BLaER1 (cell line): ENCODE measurements at regions not wholly inside any gene's neighbourhood (a gene's known extent, or its start where the extent isn't known, plus 50 kb on each side); places are given as distances from the start of the nearest gene placed in this dataset.

Experiments used
- H3K27ac ChIP-seq: shearing (Covaris generic); formaldehyde crosslinking; 2 replicates; pipeline ENCODE4 v1.8.1; 2022
- H3K27me3 ChIP-seq: shearing (Covaris generic); formaldehyde crosslinking; 2 replicates; pipeline ENCODE4 v1.8.1; 2022
- H3K36me3 ChIP-seq: shearing (Covaris generic); formaldehyde crosslinking; 2 replicates; pipeline ENCODE4 v1.8.1; 2022
- H3K4me1 ChIP-seq: shearing (Covaris generic); formaldehyde crosslinking; 2 replicates; pipeline ENCODE4 v1.8.1; 2022
- H3K4me2 ChIP-seq: shearing (Covaris generic); formaldehyde crosslinking; 2 replicates; pipeline ENCODE4 v1.8.1; 2022
- H3K4me3 ChIP-seq: shearing (Covaris generic); formaldehyde crosslinking; 2 replicates; pipeline ENCODE4 v1.8.1; 2022
- H3K9ac ChIP-seq: shearing (Covaris generic); formaldehyde crosslinking; 2 replicates; pipeline ENCODE4 v1.8.1; 2022
- H3K9me3 ChIP-seq: shearing (Covaris generic); formaldehyde crosslinking; 2 replicates; pipeline ENCODE4 v1.8.1; 2022
- H4K20me1 ChIP-seq: shearing (Covaris generic); formaldehyde crosslinking; 2 replicates; pipeline ENCODE4 v1.8.1; 2022
- Cebpa-rat ChIP-seq: shearing (Covaris generic); IDR thresholded peaks from 2 replicates; pipeline ENCODE4 v1.8.1; 2022

- H3K9ac ChIP-seq, result no peak overlapping the region
- no peak overlapping the region for H3K4me3 ChIP-seq
- no peaks in the 10 kb centered on the region for H4K20me1 ChIP-seq
- no peak for TF ChIP-seq Cebpa-rat
- no peaks in the 10 kb centered on the region for H3K27me3 ChIP-seq
- H3K4me2 ChIP-seq, result no peak overlapping the region
- H3K27ac ChIP-seq, result no peak overlapping the region
- no peaks in the 10 kb centered on the region for H3K9me3 ChIP-seq
- no peaks in the 10 kb centered on the region for H3K4me1 ChIP-seq
- no peaks in the 10 kb centered on the region for H3K36me3 ChIP-seq
These were observed 688.6 kb upstream of the TENM4 start for GRCh38 chr11:80129396-80129795.

- Histone ChIP-seq H3K4me3 (no peak overlapping the region), H3K4me2 (no peak overlapping the region), H3K4me1 (no peaks in the 10 kb centered on the region), H3K36me3 (no peaks in the 10 kb centered on the region), H3K27ac (no peak overlapping the region), H3K27me3 (no peaks in the 10 kb centered on the region), H3K9ac (no peak overlapping the region), H3K9me3 (no peaks in the 10 kb centered on the region), H4K20me1 (no peaks in the 10 kb centered on the region)
- no peak for TF ChIP-seq Cebpa-rat
These were observed 681.4 kb upstream of the TENM4 start for GRCh38 chr11:80122211-80122610.

- H3K4me3 ChIP-seq, result no peak overlapping the region
- H3K9ac ChIP-seq, result no peak overlapping the region
- H3K27me3 ChIP-seq, result no peaks in the 10 kb centered on the region
- no peaks in the 10 kb centered on the region for H3K36me3 ChIP-seq
- TF ChIP-seq Cebpa-rat, result no peak
- no peak overlapping the region for H3K4me2 ChIP-seq
- H3K4me1 ChIP-seq, result no peaks in the 10 kb centered on the region
- no peaks in the 10 kb centered on the region for H4K20me1 ChIP-seq
- H3K9me3 ChIP-seq, result no peaks in the 10 kb centered on the region
- no peak overlapping the region for H3K27ac ChIP-seq
These were observed 677.2 kb upstream of the TENM4 start for GRCh38 chr11:80118073-80118472.

- H3K36me3 ChIP-seq, result no peaks in the 10 kb centered on the region
- H3K9ac ChIP-seq, result no peak overlapping the region
- no peaks in the 10 kb centered on the region for H3K4me1 ChIP-seq
- no peak overlapping the region for H3K4me2 ChIP-seq
- no peaks in the 10 kb centered on the region for H3K9me3 ChIP-seq
- no peaks in the 10 kb centered on the region for H4K20me1 ChIP-seq
- no peak overlapping the region for H3K27ac ChIP-seq
- no peaks in the 10 kb centered on the region for H3K27me3 ChIP-seq
- no peak for TF ChIP-seq Cebpa-rat
- no peak overlapping the region for H3K4me3 ChIP-seq
These were observed 676.0 kb upstream of the TENM4 start for GRCh38 chr11:80116796-80117195.

GRCh38 chr11:80109652-80110051, 668.8 kb upstream of the TENM4 start:
- Histone ChIP-seq H3K36me3 (no peaks in the 10 kb centered on the region), H3K9me3 (no peaks in the 10 kb centered on the region), H3K27ac (no peak overlapping the region), H3K9ac (no peak overlapping the region), H3K4me3 (no peak overlapping the region), H3K4me1 (no peaks in the 10 kb centered on the region), H3K4me2 (no peak overlapping the region), H4K20me1 (no peaks in the 10 kb centered on the region), H3K27me3 (no peaks in the 10 kb centered on the region)
- TF ChIP-seq Cebpa-rat, result no peak

GRCh38 chr11:80109031-80109430, 668.2 kb upstream of the TENM4 start:
- Histone ChIP-seq H3K9ac (no peak overlapping the region), H3K4me1 (no peaks in the 10 kb centered on the region), H4K20me1 (no peaks in the 10 kb centered on the region), H3K9me3 (no peaks in the 10 kb centered on the region), H3K4me3 (no peak overlapping the region), H3K27ac (no peak overlapping the region), H3K27me3 (no peaks in the 10 kb centered on the region), H3K4me2 (no peak overlapping the region), H3K36me3 (no peaks in the 10 kb centered on the region)
- TF ChIP-seq Cebpa-rat, result no peak

- no peak for TF ChIP-seq Cebpa-rat
- H3K27me3 ChIP-seq, result no peaks in the 10 kb centered on the region
- no peak overlapping the region for H3K4me3 ChIP-seq
These were observed 666.6 kb upstream of the TENM4 start for GRCh38 chr11:80107415-80107814.

GRCh38 chr11:80104191-80104590, 663.4 kb upstream of the TENM4 start:
- Histone ChIP-seq H4K20me1 (no peaks in the 10 kb centered on the region), H3K27me3 (no peaks in the 10 kb centered on the region), H3K4me2 (no peak overlapping the region), H3K27ac (no peak overlapping the region), H3K4me1 (no peaks in the 10 kb centered on the region), H3K9me3 (no peaks in the 10 kb centered on the region), H3K4me3 (no peak overlapping the region), H3K36me3 (no peaks in the 10 kb centered on the region), H3K9ac (no peak overlapping the region)
- no peak for TF ChIP-seq Cebpa-rat

More at GRCh38 chr11:80107415-80107814, 666.6 kb upstream of the TENM4 start:
- H3K4me1 ChIP-seq, result no peaks in the 10 kb centered on the region
- H3K9me3 ChIP-seq, result no peaks in the 10 kb centered on the region
- no peak overlapping the region for H3K27ac ChIP-seq
- no peak overlapping the region for H3K9ac ChIP-seq
- no peaks in the 10 kb centered on the region for H4K20me1 ChIP-seq
- H3K4me2 ChIP-seq, result no peak overlapping the region
- no peaks in the 10 kb centered on the region for H3K36me3 ChIP-seq

- no peak for TF ChIP-seq Cebpa-rat
- no peak overlapping the region for H3K4me3 ChIP-seq
- no peaks in the 10 kb centered on the region for H3K27me3 ChIP-seq
- H3K4me2 ChIP-seq, result no peak overlapping the region
- H4K20me1 ChIP-seq, result no peaks in the 10 kb centered on the region
- H3K4me1 ChIP-seq, result no peaks in the 10 kb centered on the region
- no peaks in the 10 kb centered on the region for H3K9me3 ChIP-seq
- H3K9ac ChIP-seq, result no peak overlapping the region
- H3K27ac ChIP-seq, result no peak overlapping the region
- no peaks in the 10 kb centered on the region for H3K36me3 ChIP-seq
These were observed 662.5 kb upstream of the TENM4 start for GRCh38 chr11:80103142-80103859.

- no peaks in the 10 kb centered on the region for H3K27me3 ChIP-seq
- no peaks in the 10 kb centered on the region for H4K20me1 ChIP-seq
- no peak overlapping the region for H3K4me3 ChIP-seq
- H3K9ac ChIP-seq, result no peak overlapping the region
- TF ChIP-seq Cebpa-rat, result no peak
- H3K4me2 ChIP-seq, result no peak overlapping the region
- no peak overlapping the region for H3K27ac ChIP-seq
- H3K36me3 ChIP-seq, result no peaks in the 10 kb centered on the region
- H3K9me3 ChIP-seq, result no peaks in the 10 kb centered on the region
- no peaks in the 10 kb centered on the region for H3K4me1 ChIP-seq
These were observed 656.3 kb upstream of the TENM4 start for GRCh38 chr11:80097146-80097545.

- Histone ChIP-seq H3K4me3 (no peak overlapping the region), H3K9ac (no peak overlapping the region), H3K4me2 (no peak overlapping the region), H4K20me1 (no peaks in the 10 kb centered on the region), H3K27me3 (no peaks in the 10 kb centered on the region), H3K27ac (no peak overlapping the region), H3K4me1 (no peaks in the 10 kb centered on the region), H3K9me3 (no peaks in the 10 kb centered on the region), H3K36me3 (no peaks in the 10 kb centered on the region)
- TF ChIP-seq Cebpa-rat, result no peak
These were observed 655.9 kb upstream of the TENM4 start for GRCh38 chr11:80096736-80097135.
